ENCODE measurements at regions not wholly inside any gene's neighbourhood (a gene's known extent, or its start where the extent isn't known, plus 50 kb on each side); places are given as distances from the start of the nearest gene placed in this dataset.

DNA sequence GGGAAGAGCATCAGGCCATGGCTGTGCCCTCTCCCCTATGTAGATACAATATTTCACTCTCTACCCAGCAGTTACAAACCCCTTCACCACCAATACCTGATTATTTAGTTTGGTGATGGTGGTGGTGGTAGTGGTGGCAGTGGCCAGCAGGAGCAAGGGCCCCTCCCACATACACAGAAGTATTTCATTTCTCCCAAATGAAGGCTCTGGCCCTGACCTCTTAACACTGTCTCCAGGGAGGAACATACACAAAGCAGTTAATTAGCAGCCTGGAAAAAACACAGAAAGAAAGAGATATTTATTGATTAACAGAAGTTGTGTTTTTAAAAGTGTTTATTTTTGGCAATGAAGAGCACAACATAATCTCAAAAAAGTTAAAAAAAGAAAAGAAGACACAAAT is 212.7 kb upstream of the SAMSN1 start:
- H3K9me3 ChIP-seq = no peaks in the 10 kb centered on the region
- intact Hi-C loops (cut with DNase I) = no loop called here
- no peak for TF ChIP-seq POLR2A (IDR thresholded peaks at IDR 0.05)
- TF ChIP-seq, protein P1, sequence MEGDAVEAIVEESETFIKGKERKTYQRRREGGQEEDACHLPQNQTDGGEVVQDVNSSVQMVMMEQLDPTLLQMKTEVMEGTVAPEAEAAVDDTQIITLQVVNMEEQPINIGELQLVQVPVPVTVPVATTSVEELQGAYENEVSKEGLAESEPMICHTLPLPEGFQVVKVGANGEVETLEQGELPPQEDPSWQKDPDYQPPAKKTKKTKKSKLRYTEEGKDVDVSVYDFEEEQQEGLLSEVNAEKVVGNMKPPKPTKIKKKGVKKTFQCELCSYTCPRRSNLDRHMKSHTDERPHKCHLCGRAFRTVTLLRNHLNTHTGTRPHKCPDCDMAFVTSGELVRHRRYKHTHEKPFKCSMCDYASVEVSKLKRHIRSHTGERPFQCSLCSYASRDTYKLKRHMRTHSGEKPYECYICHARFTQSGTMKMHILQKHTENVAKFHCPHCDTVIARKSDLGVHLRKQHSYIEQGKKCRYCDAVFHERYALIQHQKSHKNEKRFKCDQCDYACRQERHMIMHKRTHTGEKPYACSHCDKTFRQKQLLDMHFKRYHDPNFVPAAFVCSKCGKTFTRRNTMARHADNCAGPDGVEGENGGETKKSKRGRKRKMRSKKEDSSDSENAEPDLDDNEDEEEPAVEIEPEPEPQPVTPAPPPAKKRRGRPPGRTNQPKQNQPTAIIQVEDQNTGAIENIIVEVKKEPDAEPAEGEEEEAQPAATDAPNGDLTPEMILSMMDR (IDR thresholded peaks at IDR 0.05) = no peak
- TF ChIP-seq POLR2AphosphoS5 (IDR thresholded peaks at IDR 0.05; ENCODE audit: insufficient read depth in 1 of 2, low read depth in 1 of 2) = no peak
- DNase-seq (ENCODE audit: extremely low spot score in 2 of 2) = no peak
- H3K27ac ChIP-seq = no peak overlapping the region
- H3K4me3 ChIP-seq = no peak overlapping the region
- no peaks in the 10 kb centered on the region for H3K36me3 ChIP-seq
- no peaks in the 10 kb centered on the region for H3K4me1 ChIP-seq
- no peaks in the 10 kb centered on the region for H3K27me3 ChIP-seq

DNA sequence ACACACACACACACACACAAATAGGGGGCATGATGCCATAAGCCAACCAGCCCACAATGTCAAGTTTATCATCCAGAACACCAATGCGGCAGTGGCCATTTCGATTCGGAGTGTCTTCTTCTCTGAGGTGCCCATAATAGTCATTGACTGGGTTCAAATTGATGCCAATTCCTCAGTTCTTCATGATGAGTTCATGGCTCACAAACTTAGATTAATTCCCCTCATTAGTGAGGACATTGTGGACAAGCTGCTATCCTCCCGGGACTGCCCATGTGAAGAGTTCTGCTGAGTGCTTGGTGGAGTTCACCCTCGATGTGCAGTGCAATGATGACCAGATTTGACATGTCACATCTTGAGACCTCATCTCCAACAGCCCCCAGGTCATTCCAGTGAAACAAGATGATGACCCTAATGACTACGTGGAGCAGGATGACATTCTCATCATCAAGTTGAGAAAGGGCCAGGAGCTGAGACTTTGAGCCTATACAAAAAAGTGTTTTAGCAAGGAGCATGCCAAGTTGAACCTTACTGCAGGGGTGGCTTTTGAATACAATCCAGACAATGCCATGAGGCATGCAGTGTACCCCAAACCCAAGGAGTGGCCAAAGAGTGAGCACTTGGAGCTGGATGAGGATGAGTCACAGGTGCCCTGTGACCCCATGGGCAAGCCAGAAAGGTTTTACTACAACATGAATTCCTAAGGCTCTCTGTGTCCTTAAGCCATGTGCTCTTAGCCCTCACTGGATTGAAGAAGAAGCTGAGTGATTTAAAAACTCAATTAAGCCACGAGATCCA is 211.6 kb upstream of the SAMSN1 start:
- intact Hi-C loops (cut with DNase I) = no loop called here
- Histone ChIP-seq H3K4me1 (no peaks in the 10 kb centered on the region), H3K36me3 (no peaks in the 10 kb centered on the region), H3K4me3 (no peak overlapping the region), H3K9me3 (no peaks in the 10 kb centered on the region), H3K27me3 (no peaks in the 10 kb centered on the region), H3K27ac (no peak overlapping the region)
- TF ChIP-seq, protein P1 (IDR thresholded peaks at IDR 0.05) = no peak
- TF ChIP-seq POLR2AphosphoS5 (IDR thresholded peaks at IDR 0.05; ENCODE audit: insufficient read depth in 1 of 2, low read depth in 1 of 2) (no peak), POLR2A (IDR thresholded peaks at IDR 0.05) (no peak)
- no peak for DNase-seq (ENCODE audit: extremely low spot score in 2 of 2)

DNA sequence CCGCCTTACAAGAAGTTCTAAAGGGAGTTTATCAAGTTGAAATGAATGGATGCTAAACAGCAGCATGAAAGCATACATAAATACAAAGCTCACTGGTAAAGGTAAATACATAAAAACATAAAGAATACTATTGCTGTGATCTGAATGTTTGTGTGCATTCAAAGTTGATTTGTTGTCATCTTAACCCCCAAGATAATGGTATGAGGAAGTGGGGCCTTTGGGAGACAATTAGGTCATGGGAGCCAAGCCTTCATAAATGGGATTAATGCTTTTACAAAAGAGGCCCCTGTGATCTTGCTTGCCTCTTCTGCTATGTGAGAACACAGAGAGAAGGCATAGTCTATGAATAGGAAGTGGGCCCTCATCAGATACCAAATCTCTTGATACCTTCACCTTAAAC is 209.0 kb upstream of the SAMSN1 start:
- Histone ChIP-seq H3K4me3 (no peak overlapping the region), H3K27me3 (no peaks in the 10 kb centered on the region), H3K9me3 (no peaks in the 10 kb centered on the region), H3K27ac (no peak overlapping the region), H3K4me1 (no peaks in the 10 kb centered on the region), H3K36me3 (no peaks in the 10 kb centered on the region)
- no peak for DNase-seq (ENCODE audit: extremely low spot score in 2 of 2)
- intact Hi-C loops (cut with DNase I) = no loop called here
- TF ChIP-seq POLR2AphosphoS5 (IDR thresholded peaks at IDR 0.05; ENCODE audit: insufficient read depth in 1 of 2, low read depth in 1 of 2) = no peak
- no peak for TF ChIP-seq POLR2A (IDR thresholded peaks at IDR 0.05)
- TF ChIP-seq, protein P1 (IDR thresholded peaks at IDR 0.05) = no peak

DNA sequence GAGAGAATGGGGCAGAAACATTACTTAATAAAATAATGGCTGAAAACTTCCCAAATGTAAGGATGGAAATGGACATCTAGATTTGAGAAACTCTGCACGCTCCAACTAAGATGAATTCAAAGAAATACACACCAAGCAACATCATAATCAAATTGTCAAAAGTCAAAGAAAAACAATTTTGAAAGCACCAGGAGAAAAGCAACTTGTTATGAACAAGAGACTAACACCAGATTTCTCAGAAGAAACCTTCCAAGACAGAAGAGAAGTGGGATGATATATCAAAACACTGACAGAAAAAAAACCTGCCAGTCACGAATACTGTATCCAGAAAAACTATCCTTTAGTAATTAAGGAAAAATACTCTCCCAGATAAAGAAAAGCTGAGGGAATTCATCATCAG is 208.6 kb upstream of the SAMSN1 start:
- DNase-seq (ENCODE audit: extremely low spot score in 2 of 2) = no peak
- intact Hi-C loops (cut with DNase I) = no loop called here
- Histone ChIP-seq H3K27me3 (no peaks in the 10 kb centered on the region), H3K4me3 (no peak overlapping the region), H3K36me3 (no peaks in the 10 kb centered on the region), H3K4me1 (no peaks in the 10 kb centered on the region), H3K27ac (no peak overlapping the region), H3K9me3 (no peaks in the 10 kb centered on the region)
- TF ChIP-seq POLR2AphosphoS5 (IDR thresholded peaks at IDR 0.05; ENCODE audit: insufficient read depth in 1 of 2, low read depth in 1 of 2) (no peak), POLR2A (IDR thresholded peaks at IDR 0.05) (no peak)
- TF ChIP-seq, protein P1 (IDR thresholded peaks at IDR 0.05) = no peak

DNA sequence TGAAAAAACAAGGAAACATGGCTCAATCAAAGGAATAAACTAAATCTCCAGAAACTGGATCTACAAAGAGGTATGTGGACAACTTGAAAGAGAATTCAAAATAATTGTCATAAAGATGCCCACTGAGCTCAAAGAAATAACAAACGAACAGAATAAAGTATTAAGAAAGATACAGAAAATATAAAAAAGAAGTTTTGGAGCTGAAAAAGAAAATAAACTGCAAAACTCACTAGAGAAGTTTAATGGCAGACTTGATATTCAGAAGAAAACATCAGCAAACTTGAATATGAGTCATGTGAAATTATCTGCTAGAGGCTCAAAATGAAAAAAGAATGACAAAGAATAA is 208.1 kb upstream of the SAMSN1 start:
- Histone ChIP-seq H3K4me3 (no peak overlapping the region), H3K27ac (no peak overlapping the region), H3K9me3 (no peaks in the 10 kb centered on the region), H3K36me3 (no peaks in the 10 kb centered on the region), H3K4me1 (no peaks in the 10 kb centered on the region), H3K27me3 (no peaks in the 10 kb centered on the region)
- TF ChIP-seq, protein P1 (IDR thresholded peaks at IDR 0.05) = no peak
- no peak for TF ChIP-seq POLR2A (IDR thresholded peaks at IDR 0.05)
- TF ChIP-seq POLR2AphosphoS5 (IDR thresholded peaks at IDR 0.05; ENCODE audit: insufficient read depth in 1 of 2, low read depth in 1 of 2) = no peak
- no peak for DNase-seq (ENCODE audit: extremely low spot score in 2 of 2)
- intact Hi-C loops (cut with DNase I) = no loop called here
